Prostate gland (tissue), 2 donors: ENCODE measurements at regions not wholly inside any gene's neighbourhood (a gene's known extent, or its start where the extent isn't known, plus 50 kb on each side); places are given as distances from the start of the nearest gene placed in this dataset.

Experiments
- DNase-seq: peaks from one replicate; pipeline ENCODE4 v3.0.0-alpha.2; 2019; ENCODE audit warnings: low spot score
- H3K27ac ChIP-seq, 2 donors: fragments of 200-600 bp; sonication (generic); 2 replicates each; pipeline ENCODE4 v1.5.1; 2017 to 2019
- H3K27me3 ChIP-seq: fragments of 200-600 bp; sonication (generic); replicated peaks from 2 replicates; pipeline ENCODE4 v1.5.1; 2019; ENCODE audit not compliant: insufficient read depth
- H3K36me3 ChIP-seq, 2 donors: fragments of 200-600 bp; sonication (generic); 1 replicate in 1 of 2; 2 replicates in 1 of 2; pipeline versions ENCODE4 v1.5.1 to v1.8.1; 2017 to 2019
- H3K4me1 ChIP-seq: fragments of 200-600 bp; sonication (generic); replicated peaks from 2 replicates; pipeline ENCODE4 v1.5.1; 2019
- H3K4me3 ChIP-seq, 2 donors: fragments of 200-600 bp; sonication (generic); 2 replicates each; pipeline ENCODE4 v1.5.1; 2017 to 2019
- H3K9me3 ChIP-seq: fragments of 200-600 bp; sonication (generic); 2 replicates; pipeline ENCODE4 v1.5.1; 2017
- CTCF ChIP-seq, 4 experiments: fragments of 200-600 bp in 2 of 4; fragments of 450-650 bp in 2 of 4; sonication (generic) in 2 of 4; IDR thresholded peaks; 1 replicate in 3 of 4; 2 replicates in 1 of 4; pipeline ENCODE4 v1.5.1; 2016 to 2019; ENCODE audit warnings: antibody characterized with exemption in 4 of 4, mild to moderate bottlenecking in 2 of 4, moderate library complexity in 2 of 4
- POLR2A ChIP-seq: fragments of 450-650 bp; IDR thresholded peaks from one replicate; pipeline ENCODE4 v1.6.1; 2016; ENCODE audit warnings: antibody characterized with exemption, mild to moderate bottlenecking
- POLR2AphosphoS5 ChIP-seq: sonication (generic); formaldehyde crosslinking; IDR thresholded peaks from one replicate; pipeline ENCODE4 v1.6.1; 2017; ENCODE audit warnings: antibody characterized with exemption
- WGBS: methylation state at CpG from one replicate; pipeline ENCODE4 v1.1.5; 2018; 5-methylcytosine and 5-hydroxymethylcytosine counted together
- intact Hi-C: fragments of 100-400 bp; cut with DNase I; formaldehyde crosslinking; loops from one replicate; pipeline ENCODE4 v1.14.2; 2022

DNA sequence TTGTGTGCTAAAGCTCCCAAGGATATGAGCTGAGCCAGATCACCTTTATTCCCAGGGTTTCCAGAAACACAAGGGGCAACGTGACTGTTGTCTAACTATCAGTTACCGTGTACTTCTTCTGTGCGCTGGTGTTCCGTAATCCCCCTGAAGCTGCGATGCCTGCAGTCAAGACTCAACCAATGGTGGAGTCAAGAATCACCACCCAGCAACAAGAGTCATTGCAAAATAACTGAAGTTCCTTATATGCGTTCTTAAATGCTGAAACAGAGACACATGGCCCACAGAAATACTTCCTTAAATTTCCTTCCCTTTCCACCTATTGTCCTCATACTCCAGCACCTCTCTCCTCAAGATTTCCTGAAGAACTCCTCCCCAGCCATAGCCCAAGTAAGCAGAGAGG is 200.2 kb downstream of the KATNAL1 start:
- no peak overlapping the region for H3K4me3 ChIP-seq
- H3K36me3 ChIP-seq, result no peaks in the 10 kb centered on the region
- intact Hi-C loops, result no loop called here
- TF ChIP-seq CTCF (IDR thresholded peaks at IDR 0.05), result no peak
- no peak for TF ChIP-seq POLR2A
- TF ChIP-seq POLR2AphosphoS5, result no peak
- H3K4me1 ChIP-seq, result no peaks in the 10 kb centered on the region
- H3K9me3 ChIP-seq, result no peaks in the 10 kb centered on the region
- 91% methylated on average over 6 of the region's 6 CpGs for WGBS
- no peak for DNase-seq
- H3K27ac ChIP-seq, result no peak overlapping the region
- H3K27me3 ChIP-seq, result no peaks in the 10 kb centered on the region

DNA sequence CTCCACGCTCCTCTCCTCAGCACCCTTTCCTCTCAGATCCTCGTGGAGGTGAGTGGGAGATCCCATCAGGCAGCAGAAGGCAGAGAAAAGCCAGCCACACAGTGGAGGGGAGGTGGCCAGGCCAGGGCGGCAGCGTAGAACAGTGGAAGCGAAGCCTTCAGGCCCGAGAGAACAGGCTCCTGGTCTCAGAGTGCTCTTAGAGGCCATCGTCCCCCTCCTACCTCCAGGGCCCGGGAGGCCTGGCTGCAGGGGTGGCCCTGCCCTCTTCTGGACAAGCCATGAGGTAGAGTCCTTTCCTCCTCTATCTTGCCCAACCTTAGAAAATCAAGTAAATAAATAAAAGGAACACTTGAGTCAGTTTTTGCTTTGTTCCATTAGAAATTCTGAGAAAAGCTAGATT is 202.0 kb downstream of the KATNAL1 start:
- H3K27ac ChIP-seq, result no peak overlapping the region
- no peaks in the 10 kb centered on the region for H3K36me3 ChIP-seq
- no peak for TF ChIP-seq CTCF (IDR thresholded peaks at IDR 0.05)
- TF ChIP-seq POLR2A, result no peak
- no peak for TF ChIP-seq POLR2AphosphoS5
- no peaks in the 10 kb centered on the region for H3K27me3 ChIP-seq
- no peaks in the 10 kb centered on the region for H3K9me3 ChIP-seq
- intact Hi-C loops, result no loop called here
- no peak overlapping the region for H3K4me3 ChIP-seq
- WGBS, result 68% methylated on average over 8 of the region's 8 CpGs
- H3K4me1 ChIP-seq, result no peaks in the 10 kb centered on the region
- DNase-seq, result no peak

- intact Hi-C loops, result no loop called here
- Histone ChIP-seq H3K4me3 (no peak overlapping the region), H3K36me3 (no peaks in the 10 kb centered on the region), H3K27ac (no peak overlapping the region), H3K27me3 (no peaks in the 10 kb centered on the region), H3K9me3 (no peaks in the 10 kb centered on the region), H3K4me1 (no peaks in the 10 kb centered on the region)
- WGBS, result 96% methylated on average over 5 of the region's 5 CpGs
- no peak for DNase-seq
- no peak for TF ChIP-seq POLR2A
- TF ChIP-seq CTCF (IDR thresholded peaks at IDR 0.05), result no peak
- TF ChIP-seq POLR2AphosphoS5, result no peak
Observed at GRCh38 chr13:30103161-30103840, 204.1 kb downstream of the KATNAL1 start.

- intact Hi-C loops, result no loop called here
- whole genome bisulfite sequencing, result 92% methylated on average over 4 of the region's 4 CpGs
- H3K4me3 ChIP-seq, result no peak overlapping the region
- no peak for DNase-seq
- no peaks in the 10 kb centered on the region for H3K27me3 ChIP-seq
- no peaks in the 10 kb centered on the region for H3K9me3 ChIP-seq
- no peaks in the 10 kb centered on the region for H3K36me3 ChIP-seq
- no peak overlapping the region for H3K27ac ChIP-seq
- H3K4me1 ChIP-seq, result no peaks in the 10 kb centered on the region
- TF ChIP-seq POLR2AphosphoS5 (no peak), CTCF (IDR thresholded peaks at IDR 0.05) (no peak), POLR2A (no peak)
Observed at GRCh38 chr13:30100226-30100625, 207.1 kb downstream of the KATNAL1 start.

GRCh38 chr13:30097701-30098100 is 209.7 kb downstream of the KATNAL1 start:
- no peak for DNase-seq
- no peak overlapping the region for H3K27ac ChIP-seq
- no peaks in the 10 kb centered on the region for H3K36me3 ChIP-seq
- 96% methylated on average over 5 of the region's 5 CpGs for WGBS
- no peaks in the 10 kb centered on the region for H3K9me3 ChIP-seq
- H3K27me3 ChIP-seq, result no peaks in the 10 kb centered on the region
- no peak overlapping the region for H3K4me3 ChIP-seq
- H3K4me1 ChIP-seq, result no peaks in the 10 kb centered on the region
- intact Hi-C loops, result loop anchor here (10.0 kb wide), 1 partner anchor 153 kb away; no protein-coding TSS in a partner anchor
- TF ChIP-seq CTCF (IDR thresholded peaks at IDR 0.05), result no peak
- TF ChIP-seq POLR2A, result no peak
- no peak for TF ChIP-seq POLR2AphosphoS5
